NCI-H345 treated with DMSO at 0.1 percent for 48 hours (cell line): ENCODE measurements at regions not wholly inside any gene's neighbourhood (a gene's known extent, or its start where the extent isn't known, plus 50 kb on each side); places are given as distances from the start of the nearest gene placed in this dataset.

ENCODE experiments used
- DNase-seq: peaks from one replicate; lab custom pipeline; 2025; ENCODE audit not compliant: unreplicated experiment; lab: John Stamatoyannopoulos, UW

GRCh38 chr18:75926811-75927210 lies 499.3 kb upstream of the SMIM21 start:
- DNase-seq, result no peak

- DNase-seq, result no peak
Observed at GRCh38 chr18:75923169-75923568, 495.7 kb upstream of the SMIM21 start.

GRCh38 chr18:75916624-75916982 lies 489.1 kb upstream of the SMIM21 start:
- no peak for DNase-seq

- peak; percentile 50 for DNase-seq
Observed at GRCh38 chr18:75915941-75916623, 488.6 kb upstream of the SMIM21 start.

DNA sequence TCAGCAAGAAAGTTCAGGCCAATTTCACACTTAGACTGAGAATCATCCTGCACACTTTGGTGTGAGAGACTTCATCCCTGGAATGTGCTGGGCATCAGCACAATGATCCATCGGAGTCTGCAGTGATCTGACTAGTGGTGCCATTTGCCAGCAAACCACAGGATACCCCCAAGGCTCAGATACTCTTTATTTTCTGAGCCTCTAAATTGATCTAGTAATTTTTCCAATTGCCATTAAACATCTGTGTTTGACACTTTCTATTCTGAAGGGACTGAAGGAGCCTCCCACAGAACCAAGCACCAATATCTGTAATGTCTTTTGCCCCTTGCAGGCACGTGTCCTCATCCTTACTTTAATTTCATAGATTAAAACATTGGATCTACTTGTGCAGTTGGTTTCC lies 485.3 kb upstream of the SMIM21 start:
- no peak for DNase-seq

DNA sequence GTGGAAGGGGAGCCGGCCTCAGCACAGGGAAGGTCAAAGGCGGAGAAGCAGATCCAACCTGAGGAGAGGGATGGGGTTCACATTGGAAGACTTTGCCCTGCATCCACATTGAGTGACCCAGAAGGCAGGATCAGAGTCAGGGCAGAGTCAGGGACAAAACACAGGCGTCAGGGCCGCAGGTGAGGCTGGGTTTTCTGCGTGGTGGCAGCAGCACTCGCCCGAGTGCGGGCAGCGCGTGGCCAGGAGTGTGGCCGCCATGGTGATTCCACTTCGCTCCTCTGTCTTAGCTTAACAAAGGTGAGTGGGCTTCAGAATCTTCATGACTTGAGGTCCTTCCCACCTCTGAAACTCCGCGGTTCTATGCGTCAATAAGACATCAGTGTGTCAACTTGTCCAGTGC lies 476.9 kb upstream of the SMIM21 start:
- no peak for DNase-seq

- no peak for DNase-seq
Observed at GRCh38 chr18:75898651-75899050, 471.1 kb upstream of the SMIM21 start.

GRCh38 chr18:75897386-75897785 lies 469.9 kb upstream of the SMIM21 start:
- no peak for DNase-seq

DNA sequence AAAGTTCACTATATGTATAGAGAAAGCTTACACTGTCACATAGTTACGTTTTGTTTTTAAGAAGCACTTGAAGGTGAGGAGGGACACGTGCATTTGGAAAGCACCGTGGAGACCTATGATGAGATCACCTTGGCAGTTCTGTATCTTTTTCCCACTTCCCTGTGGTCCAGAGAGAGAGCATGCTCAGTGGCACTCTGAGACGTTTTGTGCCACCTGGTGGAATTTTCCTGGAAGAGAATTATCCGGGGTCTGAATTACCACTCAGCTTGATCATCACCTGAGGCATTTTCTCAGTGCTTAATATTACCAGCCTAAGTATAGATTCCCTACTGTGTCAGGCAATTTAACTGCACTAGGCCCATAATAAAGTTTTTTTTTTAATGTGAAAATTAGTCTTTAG lies 469.4 kb upstream of the SMIM21 start:
- DNase-seq, result peak; percentile 50

DNA sequence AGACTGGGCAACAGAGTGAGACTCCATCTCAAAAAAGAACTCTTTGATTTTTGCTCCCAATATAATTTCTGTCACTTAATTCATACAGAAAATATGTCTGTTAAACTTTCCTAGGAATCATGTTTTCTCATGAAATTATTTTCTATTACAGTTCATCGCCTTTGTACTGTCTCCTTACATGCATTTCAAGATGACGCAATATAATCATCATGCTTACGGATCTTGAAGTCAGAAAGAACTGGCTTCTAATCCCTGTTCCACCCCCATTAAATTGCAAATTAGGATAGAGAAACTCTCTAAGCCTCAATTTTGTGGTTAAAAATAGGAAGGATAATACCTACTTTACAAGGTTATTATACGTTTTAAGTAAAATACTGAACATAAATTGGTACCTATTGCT lies 467.6 kb upstream of the SMIM21 start:
- DNase-seq, result no peak

- no peak for DNase-seq
Observed at GRCh38 chr18:75884728-75885127, 457.2 kb upstream of the SMIM21 start.

- DNase-seq, result no peak
Observed at GRCh38 chr18:75880925-75881504, 453.5 kb upstream of the SMIM21 start.

DNA sequence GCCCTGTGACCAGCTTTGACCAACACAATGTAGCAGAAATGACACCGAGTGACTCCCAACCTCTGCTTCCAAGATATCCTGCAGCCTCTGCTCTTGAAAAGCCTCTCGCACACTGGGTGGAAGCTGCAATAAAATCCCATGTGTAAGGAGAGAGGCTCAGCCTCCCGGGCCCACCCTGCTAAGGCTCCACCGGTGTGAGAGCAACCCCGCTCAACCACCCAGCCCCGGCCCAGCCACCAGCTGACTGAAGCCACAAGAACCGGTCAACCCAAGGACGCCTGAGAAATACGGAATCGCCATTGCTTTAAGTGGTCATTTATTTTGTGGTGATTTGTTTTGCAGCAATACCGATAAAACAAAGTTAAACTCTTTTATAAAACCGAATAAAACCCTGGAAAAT lies 452.8 kb upstream of the SMIM21 start:
- DNase-seq, result no peak

DNA sequence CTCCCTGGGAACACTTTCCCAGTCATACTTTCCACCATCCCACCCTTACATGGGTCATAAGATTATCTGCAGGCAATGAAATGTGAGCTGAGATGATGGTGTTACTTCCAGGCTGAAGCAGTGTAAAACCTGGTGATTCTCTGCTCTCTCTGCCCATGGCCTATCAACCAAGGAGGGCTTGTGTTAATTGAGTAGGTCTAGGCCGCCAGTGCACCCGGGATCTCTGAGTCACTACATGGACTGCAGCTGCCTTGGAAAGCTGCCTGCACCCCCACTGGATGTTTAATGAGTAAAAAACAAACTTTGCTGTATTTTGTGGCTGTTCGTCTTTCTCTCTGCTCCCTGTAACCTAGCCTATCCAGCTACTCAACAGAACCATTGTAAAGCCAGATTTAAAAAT lies 451.7 kb upstream of the SMIM21 start:
- DNase-seq, result no peak

GRCh38 chr18:75875559-75875958 lies 448.1 kb upstream of the SMIM21 start:
- no peak for DNase-seq

- no peak for DNase-seq
Observed at GRCh38 chr18:75874401-75875089, 447.0 kb upstream of the SMIM21 start.

GRCh38 chr18:75871596-75871995 lies 444.1 kb upstream of the SMIM21 start:
- DNase-seq, result no peak

DNA sequence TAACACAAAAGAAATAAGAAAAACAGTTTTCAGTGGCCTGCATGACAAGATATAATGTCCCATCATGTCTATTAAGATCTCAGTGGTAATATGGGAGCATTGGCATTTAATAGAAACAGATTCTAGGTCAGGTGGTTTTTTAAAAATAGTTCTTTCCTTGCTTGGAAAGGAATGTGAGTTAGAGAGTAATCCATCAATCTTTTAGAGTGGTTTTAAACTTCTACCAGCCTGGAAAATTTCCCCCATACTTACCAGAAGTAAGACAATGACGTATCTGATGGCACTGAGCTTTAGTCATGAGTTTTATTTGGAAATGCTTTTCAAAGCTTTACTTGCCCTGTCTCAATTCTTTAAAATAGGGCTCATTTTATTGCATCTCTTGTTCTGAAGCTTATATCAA lies 441.7 kb upstream of the SMIM21 start:
- no peak for DNase-seq

- DNase-seq, result no peak
Observed at GRCh38 chr18:75868031-75868430, 440.5 kb upstream of the SMIM21 start.

GRCh38 chr18:75865639-75866038 lies 438.1 kb upstream of the SMIM21 start:
- no peak for DNase-seq

DNA sequence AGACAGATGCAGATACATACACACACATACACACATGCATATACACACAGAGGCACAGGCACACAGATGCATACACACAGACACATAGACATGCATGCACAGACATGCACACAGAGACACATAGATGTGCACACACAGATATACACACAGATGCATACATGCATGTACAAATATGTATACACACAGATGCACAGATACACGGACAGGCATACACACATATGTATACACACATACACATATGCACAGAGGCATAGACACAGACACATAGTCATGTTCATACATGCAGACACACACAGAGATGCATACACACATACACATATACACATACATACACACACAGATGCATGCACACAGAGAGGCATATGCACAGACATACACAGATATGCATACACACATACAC lies 437.3 kb upstream of the SMIM21 start:
- no peak for DNase-seq

DNA sequence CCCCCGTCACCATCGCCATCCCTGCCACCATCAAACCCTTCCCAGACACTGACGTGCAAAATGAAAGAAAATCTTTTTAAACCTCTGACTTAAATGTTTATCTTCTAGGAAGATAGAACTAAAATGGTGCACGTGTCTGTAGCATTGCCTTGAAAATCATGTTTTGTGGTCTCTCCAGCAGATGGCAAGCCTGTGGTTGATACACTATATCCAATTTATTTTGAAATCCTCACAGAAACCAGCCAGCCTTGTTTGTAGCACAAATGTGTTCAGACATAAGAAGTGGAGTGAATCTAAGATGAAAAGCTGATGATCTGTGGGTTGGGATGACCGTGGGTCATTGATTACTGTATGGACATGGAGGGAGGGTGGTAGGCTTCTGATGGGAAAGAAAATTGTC lies 436.2 kb upstream of the SMIM21 start:
- no peak for DNase-seq

- no peak for DNase-seq
Observed at GRCh38 chr18:75862458-75862857, 435.0 kb upstream of the SMIM21 start.
